K562 (cell line): ENCODE measurements at regions not wholly inside any gene's neighbourhood (a gene's known extent, or its start where the extent isn't known, plus 50 kb on each side); places are given as distances from the start of the nearest gene placed in this dataset.
A peak's percentile ranks its signal among the peaks of the same experiment; 100 is the strongest.

Experiments used
- ATAC-seq: fragments of 200-7000 bp; cut with Tn5 transposase; 3 replicates; pipeline ENCODE4 v1.9.1; 2020; ENCODE audit warnings: moderate library complexity
- BruUV-seq: library from RNA; stranded (reverse); fragments of 400-500 nt; replicated peaks from 2 replicates; lab custom pipeline; 2021; lab: Mats Ljungman, UMichigan
- CTCF ChIA-PET: fragments of 300-600 bp; formaldehyde crosslinking; extraction: SDS; loops from one replicate; lab custom pipeline; 2021; ENCODE audit warnings: low intra/inter-chr PET ratio; lab: Yijun Ruan, JAX
- POLR2A ChIA-PET: fragments of 300-600, 350-650 bp; sonication (Branson Sonifier 250); formaldehyde crosslinking; extraction: SDS; loops from one replicate; lab custom pipeline; 2021; ENCODE audit warnings: antibody characterized with exemption, inconsistent platforms; lab: Yijun Ruan, JAX
- DNase-seq, 4 experiments: peaks; one replicate each; pipeline versions ENCODE4 v3.0.0 to v3.0.0-alpha.2; 2011 to 2018; ENCODE audit warnings: low spot score in 3 of 4, mixed read lengths in 3 of 4; ENCODE audit errors: extremely low read depth in 1 of 4
- FAIRE-seq: peaks from 2 replicates; lab custom pipeline; 2011; peaks lifted over from hg19 to GRCh38; lab: Jason Lieb, UNC
- H2AFZ ChIP-seq: 2 replicates; pipeline ENCODE4 v1.6.0; 2011; ENCODE audit warnings: low read depth, low read length, control low read depth, inconsistent platforms
- H3K27ac ChIP-seq: fragments of 200-600 bp; 3 replicates; pipeline ENCODE4 v1.8.0; 2011; ENCODE audit warnings: low read depth, mild to moderate bottlenecking, control low read depth, inconsistent platforms, low read length, moderate library complexity, mixed read lengths; ENCODE audit errors: extremely low read depth
- H3K27me3 ChIP-seq, 2 experiments: fragments of 300-600 bp in 1 of 2; 2 replicates in 1 of 2; 3 replicates in 1 of 2; pipeline versions ENCODE4 v1.6.0 to v1.8.0; 2011; ENCODE audit warnings: inconsistent platforms in 2 of 2, low read length in 2 of 2, mild to moderate bottlenecking in 1 of 2, mixed read lengths in 1 of 2, moderate library complexity in 1 of 2; ENCODE audit not compliant: control insufficient read depth in 2 of 2, insufficient read depth in 2 of 2
- H3K36me3 ChIP-seq: fragments of 300-600 bp; 3 replicates; pipeline ENCODE4 v1.8.0; 2011; ENCODE audit warnings: mild to moderate bottlenecking, low read length, inconsistent platforms; ENCODE audit not compliant: control insufficient read depth, insufficient read depth
- H3K4me1 ChIP-seq, 2 experiments: fragments of 200-600 bp in 1 of 2; replicated peaks in 1 of 2; 2 replicates in 1 of 2; 3 replicates in 1 of 2; pipeline versions ENCODE4 v1.5.1 to v1.8.0; 2011; ENCODE audit warnings: inconsistent platforms in 2 of 2, low read length in 2 of 2, mild to moderate bottlenecking in 1 of 2, mixed read lengths in 1 of 2, moderate library complexity in 1 of 2; ENCODE audit not compliant: control insufficient read depth in 2 of 2, insufficient read depth in 2 of 2
- H3K4me2 ChIP-seq: 2 replicates; pipeline ENCODE4 v1.6.1; 2011; ENCODE audit warnings: low read length, control low read depth, inconsistent platforms, mixed read lengths; ENCODE audit not compliant: insufficient read depth
- H3K4me3 ChIP-seq: fragments of 200-600 bp; sonication (generic), shearing (Covaris generic); 2 replicates; pipeline ENCODE4 v1.5.1; 2016; ENCODE audit warnings: control low read depth, inconsistent platforms
- H3K79me2 ChIP-seq: fragments of 200-600 bp; 3 replicates; pipeline ENCODE4 v1.8.0; 2011; ENCODE audit warnings: low read length, inconsistent platforms; ENCODE audit not compliant: control insufficient read depth, insufficient read depth
- H3K9ac ChIP-seq, 2 experiments: 2 replicates each; pipeline versions ENCODE4 v1.6.0 to v1.6.1; 2011; ENCODE audit warnings: low read depth in 2 of 2, low read length in 2 of 2, control low read depth in 1 of 2, inconsistent platforms in 1 of 2, mild to moderate bottlenecking in 1 of 2, mixed read lengths in 1 of 2; ENCODE audit not compliant: insufficient read depth in 1 of 2
- H3K9me1 ChIP-seq: one replicate; pipeline ENCODE4 v1.6.0; 2011; ENCODE audit warnings: inconsistent platforms, mild to moderate bottlenecking, low read length, moderate library complexity; ENCODE audit not compliant: control insufficient read depth, insufficient read depth
- H3K9me3 ChIP-seq: replicated peaks from 2 replicates; pipeline ENCODE4 v1.5.1; 2011; ENCODE audit warnings: low read depth, low read length, inconsistent platforms; ENCODE audit not compliant: control insufficient read depth, insufficient read depth
- H4K20me1 ChIP-seq: replicated peaks from 2 replicates; pipeline ENCODE4 v1.6.1; 2011; ENCODE audit warnings: low read length, inconsistent platforms, mixed read lengths; ENCODE audit not compliant: control insufficient read depth, insufficient read depth
- BCL6 ChIP-seq: fragments of 250-450 bp; sonication (Bioruptor Pico); IDR thresholded peaks from 2 replicates; pipeline ENCODE4 v1.4.0; 2020
- CC2D1A ChIP-seq: fragments of 450-650 bp; IDR thresholded peaks from 2 replicates; pipeline ENCODE4 v1.6.1; 2017; ENCODE audit warnings: mild to moderate bottlenecking
- DIDO1 ChIP-seq: fragments of 450-650 bp; IDR thresholded peaks from 2 replicates; pipeline ENCODE4 v1.6.1; 2016; ENCODE audit warnings: low read depth, missing biosample characterization, missing genetic modification characterization
- ETV1 ChIP-seq: fragments of 450-650 bp; conservative IDR thresholded peaks from 2 replicates; pipeline ENCODE4 v1.6.1; 2016; ENCODE audit warnings: missing genetic modification characterization, control low read depth, low read depth, missing compliant biosample characterization
- GATA2 ChIP-seq: sonication (generic); formaldehyde crosslinking; IDR thresholded peaks from 2 replicates; pipeline ENCODE4 v1.4.0; 2020; ENCODE audit warnings: mild to moderate bottlenecking, missing genetic modification reagents
- HMG20A ChIP-seq: fragments of 450-650 bp; formaldehyde crosslinking; conservative IDR thresholded peaks from 2 replicates; pipeline ENCODE4 v1.4.0; 2020; ENCODE audit warnings: mild to moderate bottlenecking, mixed read lengths
- NCOR1 ChIP-seq: fragments of 450-650 bp; IDR thresholded peaks from 2 replicates; pipeline ENCODE4 v1.6.1; 2016; ENCODE audit warnings: mild to moderate bottlenecking, moderate library complexity
- NFRKB ChIP-seq: fragments of 450-650 bp; IDR thresholded peaks from 2 replicates; pipeline ENCODE4 v1.6.1; 2016; ENCODE audit warnings: low read depth
- USF2 ChIP-seq: sonication (generic); formaldehyde crosslinking; IDR thresholded peaks from 2 replicates; pipeline ENCODE4 v1.5.0; 2020; ENCODE audit warnings: missing genetic modification reagents
- ZKSCAN1 ChIP-seq: fragments of 150-350 bp; IDR thresholded peaks from 2 replicates; pipeline ENCODE4 v1.6.1; 2016; ENCODE audit warnings: low read depth, low read length
- ZNF232 ChIP-seq: sonication (generic); formaldehyde crosslinking; IDR thresholded peaks from 2 replicates; pipeline ENCODE4 v1.8.0; 2022; ENCODE audit warnings: mild to moderate bottlenecking, missing genetic modification reagents
- ZNF3 ChIP-seq: fragments of 250-450 bp; sonication (Bioruptor Pico); IDR thresholded peaks from 2 replicates; pipeline ENCODE4 v1.5.0; 2021; ENCODE audit warnings: mild to moderate bottlenecking, moderate library complexity
- ZNF830 ChIP-seq: fragments of 250-450 bp; sonication (Bioruptor Pico); IDR thresholded peaks from 2 replicates; pipeline ENCODE4 v1.5.0; 2021; ENCODE audit warnings: mild to moderate bottlenecking
- WGBS: fragments of 100-300 bp; shearing (Covaris generic); methylation state at CpG from one replicate; pipeline ENCODE4 v1.1.6; 2016; ENCODE audit warnings: low coverage, mixed read lengths; ENCODE audit not compliant: insufficient coverage; ENCODE audit errors: missing lambda C conversion rate; 5-methylcytosine and 5-hydroxymethylcytosine counted together
- in situ Hi-C: fragments of 300-500 bp; cut with MboI; formaldehyde crosslinking; loops from 4 replicates; pipeline ENCODE4 v1.15.0; 2018; ENCODE audit warnings: inconsistent platforms, mixed read lengths
- intact Hi-C: fragments of 100-400 bp; cut with micrococcal nuclease; formaldehyde crosslinking; loops from 2 replicates; pipeline ENCODE4 v1.14.2; 2022
- TF ChIP-seq, protein P1 (sequence below): sonication (generic); formaldehyde crosslinking; IDR thresholded peaks from 2 replicates; pipeline ENCODE4 v1.9.0; 2022; ENCODE audit warnings: mild to moderate bottlenecking, missing genetic modification reagents
- TF ChIP-seq, protein P2 (sequence below): fragments of 250-450 bp; sonication (Bioruptor Pico); IDR thresholded peaks from 2 replicates; pipeline ENCODE4 v1.5.0; 2020; ENCODE audit warnings: mild to moderate bottlenecking, borderline replicate concordance

DNA sequence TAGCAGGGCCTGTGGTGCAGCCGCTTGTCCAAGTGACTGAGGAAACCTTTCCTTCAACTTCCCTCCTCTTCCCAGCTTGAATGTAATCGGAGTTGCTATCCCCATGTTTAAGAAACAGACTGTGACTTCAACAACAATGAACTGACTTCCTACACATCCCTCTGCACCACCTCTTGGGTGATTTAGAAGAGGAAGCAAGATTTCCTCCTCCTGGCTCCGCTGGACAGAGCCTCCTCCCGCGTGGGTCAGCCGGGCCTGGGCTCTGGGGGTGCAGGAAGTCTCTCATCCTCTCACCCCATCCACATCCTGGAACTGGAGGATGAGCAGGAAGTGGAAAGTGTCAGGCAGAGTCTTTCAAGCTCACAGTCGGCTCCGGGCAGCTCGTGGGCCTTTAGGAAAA is 84.3 kb downstream of the GATA6 start (continued):
- no peak for TF ChIP-seq USF2
- 0 out of 2 replicates have a peak, but pooled peaks have one; percentile 22 for TF ChIP-seq ETV1
- TF ChIP-seq DIDO1 (tag) = no peak
- no peak for TF ChIP-seq ZKSCAN1
- TF ChIP-seq GATA2 (CRISPR knock-in tag) = no peak
- TF ChIP-seq, all 486 proteins: peak for 3

- intact Hi-C loops (no loop called here), in situ Hi-C loops (no loop called here)
- no peaks in the 10 kb centered on the region for H3K9me1 ChIP-seq
- no peak overlapping the region for H3K4me3 ChIP-seq
- H2AFZ ChIP-seq = no peak overlapping the region
- no peak for TF ChIP-seq BCL6 (CRISPR knock-in tag)
- TF ChIP-seq, protein P1, sequence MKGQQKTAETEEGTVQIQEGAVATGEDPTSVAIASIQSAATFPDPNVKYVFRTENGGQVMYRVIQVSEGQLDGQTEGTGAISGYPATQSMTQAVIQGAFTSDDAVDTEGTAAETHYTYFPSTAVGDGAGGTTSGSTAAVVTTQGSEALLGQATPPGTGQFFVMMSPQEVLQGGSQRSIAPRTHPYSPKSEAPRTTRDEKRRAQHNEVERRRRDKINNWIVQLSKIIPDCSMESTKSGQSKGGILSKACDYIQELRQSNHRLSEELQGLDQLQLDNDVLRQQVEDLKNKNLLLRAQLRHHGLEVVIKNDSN (CRISPR knock-in tag) = no peak
- TF ChIP-seq CC2D1A = no peak
- TF ChIP-seq ZNF3 (CRISPR knock-in tag) = no peak
- no peak for TF ChIP-seq ZNF830 (CRISPR knock-in tag)
- TF ChIP-seq, protein P2, sequence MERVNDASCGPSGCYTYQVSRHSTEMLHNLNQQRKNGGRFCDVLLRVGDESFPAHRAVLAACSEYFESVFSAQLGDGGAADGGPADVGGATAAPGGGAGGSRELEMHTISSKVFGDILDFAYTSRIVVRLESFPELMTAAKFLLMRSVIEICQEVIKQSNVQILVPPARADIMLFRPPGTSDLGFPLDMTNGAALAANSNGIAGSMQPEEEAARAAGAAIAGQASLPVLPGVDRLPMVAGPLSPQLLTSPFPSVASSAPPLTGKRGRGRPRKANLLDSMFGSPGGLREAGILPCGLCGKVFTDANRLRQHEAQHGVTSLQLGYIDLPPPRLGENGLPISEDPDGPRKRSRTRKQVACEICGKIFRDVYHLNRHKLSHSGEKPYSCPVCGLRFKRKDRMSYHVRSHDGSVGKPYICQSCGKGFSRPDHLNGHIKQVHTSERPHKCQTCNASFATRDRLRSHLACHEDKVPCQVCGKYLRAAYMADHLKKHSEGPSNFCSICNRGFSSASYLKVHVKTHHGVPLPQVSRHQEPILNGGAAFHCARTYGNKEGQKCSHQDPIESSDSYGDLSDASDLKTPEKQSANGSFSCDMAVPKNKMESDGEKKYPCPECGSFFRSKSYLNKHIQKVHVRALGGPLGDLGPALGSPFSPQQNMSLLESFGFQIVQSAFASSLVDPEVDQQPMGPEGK = no peak
- no peak for TF ChIP-seq NCOR1
- no peak for TF ChIP-seq HMG20A (CRISPR knock-in tag)
- TF ChIP-seq NFRKB = no peak
- no peak for TF ChIP-seq ZNF232 (CRISPR knock-in tag)
- H3K9ac ChIP-seq = no peak overlapping the region
- FAIRE-seq (no peak), ATAC-seq (no peak), DNase-seq (no peak)
- H3K27ac ChIP-seq = no peak overlapping the region
- no peaks in the 10 kb centered on the region for H3K36me3 ChIP-seq
- no peaks in the 10 kb centered on the region for H4K20me1 ChIP-seq
- H3K4me2 ChIP-seq = no peak overlapping the region
- H3K27me3 ChIP-seq = peaks cover 20 to 33% of the 10 kb centered on the region in 2 experiments
- POLR2A ChIA-PET = interaction anchor here (0.6 to 1.3 kb wide), 4 partner anchors 13 to 295 kb away, joined by 3 to 4 read pairs (median 3); no protein-coding TSS in a partner anchor
- no peaks in the 10 kb centered on the region for H3K9me3 ChIP-seq
- no peaks in the 10 kb centered on the region for H3K4me1 ChIP-seq
- no TSS peak for BruUV-seq
- no peaks in the 10 kb centered on the region for H3K79me2 ChIP-seq
- CTCF ChIA-PET = no interaction called here
- 3% methylated on average over 5 of the region's 5 CpGs for WGBS
These were observed 83.8 kb downstream of the GATA6 start for GRCh38 chr18:22253156-22253555.
